IMR-90 (cell line): ENCODE measurements at regions not wholly inside any gene's neighbourhood (a gene's known extent, or its start where the extent isn't known, plus 50 kb on each side); places are given as distances from the start of the nearest gene placed in this dataset.

Experiments
- BHLHE40 ChIP-seq: fragments of 150-350 bp; IDR thresholded peaks from 2 replicates; pipeline ENCODE4 v1.6.1; 2016; ENCODE audit warnings: mild to moderate bottlenecking, low read depth, low read length
- CTCF ChIP-seq: conservative IDR thresholded peaks from 2 replicates; pipeline ENCODE4 v1.5.1; 2012; ENCODE audit warnings: mild to moderate bottlenecking, low read depth, low read length, improper control_type of control experiment
- ELK1 ChIP-seq: fragments of 150-350 bp; IDR thresholded peaks from 2 replicates; pipeline ENCODE4 v1.6.1; 2016; ENCODE audit warnings: low read depth, mild to moderate bottlenecking, low read length, moderate library complexity, borderline replicate concordance
- FOS ChIP-seq: fragments of 150-350 bp; IDR thresholded peaks from 2 replicates; pipeline ENCODE4 v1.6.1; 2016; ENCODE audit warnings: low read depth, low read length
- MAFK ChIP-seq: IDR thresholded peaks from 2 replicates; pipeline ENCODE4 v1.6.1; 2012; ENCODE audit warnings: low read depth, low read length, improper control_type of control experiment
- MAZ ChIP-seq: IDR thresholded peaks from 2 replicates; pipeline ENCODE4 v1.6.1; 2012; ENCODE audit warnings: low read depth, mild to moderate bottlenecking, low read length, improper control_type of control experiment, moderate library complexity, borderline replicate concordance
- MXI1 ChIP-seq: IDR thresholded peaks from 2 replicates; pipeline ENCODE4 v1.6.1; 2012; ENCODE audit warnings: low read depth, mild to moderate bottlenecking, low read length, moderate library complexity, borderline replicate concordance
- NFE2L2 ChIP-seq: fragments of 150-350 bp; IDR thresholded peaks from 2 replicates; pipeline ENCODE4 v1.6.1; 2016; ENCODE audit warnings: low read depth, mild to moderate bottlenecking, low read length
- POLR2A ChIP-seq: IDR thresholded peaks from 2 replicates; pipeline ENCODE4 v1.6.1; 2012; ENCODE audit warnings: mild to moderate bottlenecking, low read depth, low read length
- RAD21 ChIP-seq: IDR thresholded peaks from 2 replicates; pipeline ENCODE4 v1.6.1; 2012; ENCODE audit warnings: low read length, improper control_type of control experiment
- RCOR1 ChIP-seq: IDR thresholded peaks from 2 replicates; pipeline ENCODE4 v1.6.1; 2012; ENCODE audit warnings: mild to moderate bottlenecking, low read length, improper control_type of control experiment; ENCODE audit not compliant: insufficient replicate concordance
- SMC3 ChIP-seq: fragments of 150-350 bp; IDR thresholded peaks from 2 replicates; pipeline ENCODE4 v1.6.1; 2016; ENCODE audit warnings: low read depth, mild to moderate bottlenecking, antibody characterized with exemption, low read length, moderate library complexity
- USF2 ChIP-seq: fragments of 150-350 bp; IDR thresholded peaks from 2 replicates; pipeline ENCODE4 v1.6.1; 2017; ENCODE audit warnings: mild to moderate bottlenecking, antibody characterized with exemption, low read length, low read depth

GRCh38 chr4:3851881-3852280 lies 85.7 kb downstream of the ADRA2C start:
- no peak for TF ChIP-seq CTCF
- no peak for TF ChIP-seq USF2
- no peak for TF ChIP-seq RCOR1
- TF ChIP-seq MXI1 = no peak
- no peak for TF ChIP-seq MAZ
- no peak for TF ChIP-seq ELK1
- no peak for TF ChIP-seq FOS
- TF ChIP-seq POLR2A = no peak
- TF ChIP-seq SMC3 = no peak
- TF ChIP-seq NFE2L2 = no peak
- TF ChIP-seq BHLHE40 = no peak
- no peak for TF ChIP-seq MAFK
- no peak for TF ChIP-seq RAD21
